H1 (cell line): ENCODE measurements at regions not wholly inside any gene's neighbourhood (a gene's known extent, or its start where the extent isn't known, plus 50 kb on each side); places are given as distances from the start of the nearest gene placed in this dataset.
A peak's percentile ranks its signal among the peaks of the same experiment; 100 is the strongest.

ENCODE experiments used
- CTCF ChIA-PET: fragments of 300-600 bp; sonication (Branson Sonifier 250); formaldehyde crosslinking; loops from one replicate; lab custom pipeline; 2021; ENCODE audit not compliant: partially characterized antibody; lab: Charles Lee
- POLR2A ChIA-PET: fragments of 300-600 bp; sonication (Branson Sonifier 250); formaldehyde crosslinking; loops from one replicate; lab custom pipeline; 2021; ENCODE audit warnings: inconsistent platforms; ENCODE audit not compliant: partially characterized antibody; lab: Charles Lee
- DNase-seq, 2 experiments: peaks; one replicate each; pipeline versions ENCODE4 v3.0.0 to v3.0.0-alpha.2; 2010 to 2022; ENCODE audit warnings: low spot score in 2 of 2, low read depth in 1 of 2, mixed read lengths in 1 of 2
- FAIRE-seq: peaks from 2 replicates; lab custom pipeline; 2011; peaks lifted over from hg19 to GRCh38; lab: Jason Lieb, UNC
- H2AFZ ChIP-seq: 2 replicates; pipeline ENCODE4 v1.8.1; 2012; ENCODE audit warnings: low read length, inconsistent platforms
- H2AK5ac ChIP-seq: 2 replicates; pipeline ENCODE4 v1.6.1; 2013; ENCODE audit warnings: low read depth, low read length
- H2BK120ac ChIP-seq: replicated peaks from 2 replicates; pipeline ENCODE3; 2013; ENCODE audit warnings: low read depth, low read length, inconsistent platforms
- H2BK12ac ChIP-seq: 2 replicates; pipeline ENCODE4 v1.6.1; 2013; ENCODE audit warnings: low read depth, low read length
- H2BK15ac ChIP-seq: 2 replicates; pipeline ENCODE4 v1.6.1; 2013; ENCODE audit warnings: low read length
- H2BK20ac ChIP-seq: 2 replicates; pipeline ENCODE4 v1.6.1; 2013; ENCODE audit warnings: low read length
- H2BK5ac ChIP-seq: 2 replicates; pipeline ENCODE4 v1.6.1; 2013; ENCODE audit warnings: low read depth, low read length
- H3K14ac ChIP-seq: 2 replicates; pipeline ENCODE4 v1.6.1; 2013; ENCODE audit warnings: inconsistent platforms; ENCODE audit not compliant: insufficient read length
- H3K18ac ChIP-seq: 2 replicates; pipeline ENCODE4 v1.6.1; 2013; ENCODE audit warnings: low read length; ENCODE audit errors: extremely low read depth
- H3K23ac ChIP-seq: 2 replicates; pipeline ENCODE4 v1.6.1; 2013; ENCODE audit warnings: inconsistent platforms; ENCODE audit not compliant: insufficient read length
- H3K23me2 ChIP-seq: 2 replicates; pipeline ENCODE4 v1.6.1; 2013; ENCODE audit warnings: low read depth, low read length
- H3K27ac ChIP-seq: 2 replicates; pipeline ENCODE4 v1.6.1; 2011; ENCODE audit warnings: low read depth, low read length, inconsistent platforms
- H3K27me3 ChIP-seq, 4 experiments: replicated peaks in 1 of 4; 1 replicate in 1 of 4; 2 replicates in 3 of 4; pipeline versions ENCODE4 v1.6.1 to v1.8.1; 2011 to 2013; ENCODE audit warnings: low read length in 3 of 4, mild to moderate bottlenecking in 3 of 4, inconsistent platforms in 2 of 4, mixed read lengths in 2 of 4, moderate library complexity in 1 of 4; ENCODE audit not compliant: control insufficient read depth in 3 of 4, insufficient read depth in 3 of 4; ENCODE audit errors: extremely low read depth in 1 of 4
- H3K36me3 ChIP-seq, 4 experiments: 2 replicates each; pipeline versions ENCODE4 v1.6.1 to v1.8.1; 2011 to 2013; ENCODE audit warnings: mild to moderate bottlenecking in 4 of 4, low read length in 3 of 4, moderate library complexity in 2 of 4, control low read depth in 1 of 4, inconsistent platforms in 1 of 4; ENCODE audit not compliant: insufficient read depth in 4 of 4, control insufficient read depth in 2 of 4
- H3K4ac ChIP-seq: replicated peaks from 2 replicates; pipeline ENCODE3; 2013; ENCODE audit warnings: low read length, low read depth, mixed read lengths, inconsistent platforms; ENCODE audit not compliant: insufficient read length
- H3K4me1 ChIP-seq, 4 experiments: replicated peaks in 1 of 4; 1 replicate in 1 of 4; 2 replicates in 3 of 4; pipeline versions ENCODE4 v1.6.1 to v1.8.1; 2011 to 2013; ENCODE audit warnings: low read length in 3 of 4, inconsistent platforms in 2 of 4, mixed read lengths in 1 of 4; ENCODE audit not compliant: insufficient read depth in 4 of 4, control insufficient read depth in 3 of 4
- H3K4me2 ChIP-seq, 2 experiments: 2 replicates each; pipeline versions ENCODE4 v1.6.1 to v1.8.1; 2011 to 2013; ENCODE audit warnings: low read depth in 2 of 2, low read length in 2 of 2, control low read depth in 1 of 2, inconsistent platforms in 1 of 2, mild to moderate bottlenecking in 1 of 2; ENCODE audit not compliant: insufficient read depth in 1 of 2
- H3K4me3 ChIP-seq, 4 experiments: fragments of 200-600, 300-600 bp in 1 of 4; sonication (generic), shearing (Covaris generic), sonication (Bioruptor Twin) in 1 of 4; 2 replicates each; pipeline versions ENCODE4 v1.5.1 to v1.8.1; 2011 to 2016; ENCODE audit warnings: low read length in 4 of 4, low read depth in 3 of 4, control low read depth in 2 of 4, inconsistent platforms in 2 of 4, mild to moderate bottlenecking in 2 of 4, mixed read lengths in 1 of 4, moderate library complexity in 1 of 4; ENCODE audit not compliant: insufficient read depth in 2 of 4; ENCODE audit errors: extremely low read depth in 1 of 4
- H3K56ac ChIP-seq: replicated peaks from 2 replicates; pipeline ENCODE3; 2013; ENCODE audit warnings: low read depth, mild to moderate bottlenecking, mixed read lengths, low read length, inconsistent platforms; ENCODE audit not compliant: insufficient read length
- H3K79me1 ChIP-seq: 2 replicates; pipeline ENCODE4 v1.6.1; 2013; ENCODE audit warnings: low read depth, low read length, control low read depth
- H3K79me2 ChIP-seq, 2 experiments: 2 replicates each; pipeline versions ENCODE4 v1.6.1 to v1.8.1; 2012 to 2013; ENCODE audit warnings: low read length in 2 of 2, mild to moderate bottlenecking in 2 of 2, inconsistent platforms in 1 of 2; ENCODE audit not compliant: insufficient read depth in 2 of 2, control insufficient read depth in 1 of 2
- H3K9ac ChIP-seq, 4 experiments: replicated peaks in 1 of 4; 1 replicate in 1 of 4; 2 replicates in 3 of 4; pipeline versions ENCODE4 v1.6.1 to v1.8.1; 2011 to 2013; ENCODE audit warnings: low read depth in 3 of 4, low read length in 3 of 4, control low read depth in 2 of 4, mild to moderate bottlenecking in 2 of 4, moderate library complexity in 2 of 4, inconsistent platforms in 1 of 4; ENCODE audit errors: extremely low read depth in 1 of 4
- H3K9me3 ChIP-seq, 2 experiments: 2 replicates each; pipeline versions ENCODE4 v1.6.1 to v1.8.1; 2012 to 2013; ENCODE audit warnings: mild to moderate bottlenecking in 2 of 2, moderate library complexity in 2 of 2, control low read depth in 1 of 2, inconsistent platforms in 1 of 2, low read depth in 1 of 2, low read length in 1 of 2, mixed read lengths in 1 of 2; ENCODE audit not compliant: insufficient read depth in 2 of 2
- H4K20me1 ChIP-seq, 2 experiments: replicated peaks in 1 of 2; 2 replicates each; pipeline versions ENCODE3 to v1.8.1; 2011 to 2013; ENCODE audit warnings: inconsistent platforms in 2 of 2, low read length in 2 of 2, mild to moderate bottlenecking in 1 of 2; ENCODE audit not compliant: insufficient read depth in 2 of 2, control insufficient read depth in 1 of 2
- H4K5ac ChIP-seq: 2 replicates; pipeline ENCODE4 v1.6.1; 2013; ENCODE audit warnings: low read length, low read depth, mixed read lengths, inconsistent platforms; ENCODE audit not compliant: insufficient read length
- H4K8ac ChIP-seq: 2 replicates; pipeline ENCODE4 v1.8.0; 2013; ENCODE audit warnings: mild to moderate bottlenecking, moderate library complexity, low read length, inconsistent platforms; ENCODE audit not compliant: insufficient read depth; ENCODE audit errors: extremely low read depth
- H4K91ac ChIP-seq: replicated peaks from 2 replicates; pipeline ENCODE3; 2013; ENCODE audit warnings: low read length, mixed read lengths, inconsistent platforms; ENCODE audit not compliant: insufficient read length
- EZH2 ChIP-seq: fragments of 200-600 bp; sonication (generic); IDR thresholded peaks from 2 replicates; pipeline ENCODE4 v1.7.1; 2012; ENCODE audit warnings: low read depth, mild to moderate bottlenecking, moderate library complexity, low read length, inconsistent platforms; ENCODE audit not compliant: severe bottlenecking
- SUZ12 ChIP-seq: fragments of 200-600 bp; sonication (generic); IDR thresholded peaks from 2 replicates; pipeline ENCODE4 v1.6.1; 2012; ENCODE audit warnings: mild to moderate bottlenecking, inconsistent platforms, low read length, moderate library complexity, mixed read lengths
- TAF7 ChIP-seq: optimal IDR thresholded peaks from 2 replicates; pipeline ENCODE3; 2011; ENCODE audit warnings: low read depth, mild to moderate bottlenecking, inconsistent platforms, low read length, moderate library complexity, borderline replicate concordance
- WGBS, 2 experiments: shearing (Covaris generic) in 1 of 2; methylation state at CpG; one replicate each; pipeline versions ENCODE4 v1.1.6 to v1.1.7; 2013 to 2015; ENCODE audit warnings: low lambda C conversion rate in 2 of 2, mixed read lengths in 2 of 2, inconsistent platforms in 1 of 2, low coverage in 1 of 2, missing lambda C conversion rate in 1 of 2; ENCODE audit not compliant: insufficient replicate concordance in 2 of 2, insufficient coverage in 1 of 2, insufficient read length in 1 of 2; ENCODE audit errors: extremely low coverage in 1 of 2, missing lambda C conversion rate in 1 of 2; 5-methylcytosine and 5-hydroxymethylcytosine counted together

DNA sequence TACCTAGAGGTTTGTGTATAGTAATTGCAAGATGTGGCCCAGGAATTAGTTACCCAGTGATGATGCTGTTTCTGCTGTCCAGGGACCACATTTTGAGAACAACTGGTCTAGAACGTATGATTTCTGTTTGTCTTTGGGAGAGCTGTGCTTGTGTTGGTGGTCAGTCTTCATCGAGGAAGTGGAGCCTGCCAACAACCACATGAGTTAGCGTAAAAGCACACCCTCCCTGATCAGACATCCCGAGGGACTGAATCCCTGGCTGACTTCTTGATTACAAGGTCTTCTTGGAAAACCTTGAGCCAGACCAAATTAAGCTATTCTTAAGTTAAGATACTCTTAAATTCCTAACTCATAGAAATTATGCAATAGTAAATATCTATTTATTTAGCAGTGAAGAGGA lies 81.7 kb upstream of the ZPLD1 start:
- Histone ChIP-seq H3K4me3 (no peak overlapping the region), H3K27me3 (no peaks in the 10 kb centered on the region), H2BK12ac (no peak overlapping the region), H2BK5ac (no peak overlapping the region), H2AK5ac (no peak overlapping the region), H3K4me1 (no peaks in the 10 kb centered on the region), H2BK120ac (no peak overlapping the region), H4K8ac (no peak overlapping the region), H3K9ac (no peak overlapping the region), H3K4me2 (no peak overlapping the region), H4K5ac (no peak overlapping the region), H3K23ac (no peak overlapping the region), H3K18ac (no peak overlapping the region), H3K14ac (no peak overlapping the region), H3K9me3 (no peaks in the 10 kb centered on the region), H4K91ac (no peak overlapping the region), H3K36me3 (no peaks in the 10 kb centered on the region), H2BK20ac (no peak overlapping the region), H2BK15ac (no peak overlapping the region), H3K79me2 (no peaks in the 10 kb centered on the region), H3K79me1 (no peaks in the 10 kb centered on the region), H4K20me1 (no peaks in the 10 kb centered on the region), H3K27ac (no peak overlapping the region), H2AFZ (0 out of 2 replicates have a peak overlapping the region, but pooled peaks have one; percentile 23), H3K23me2 (no peaks in the 10 kb centered on the region), H3K56ac (no peak overlapping the region), H3K4ac (no peak overlapping the region)
- POLR2A ChIA-PET, result no interaction called here
- TF ChIP-seq TAF7 (no peak), SUZ12 (no peak), EZH2 (no peak)
- FAIRE-seq (no peak), DNase-seq (no peak)
- CTCF ChIA-PET, result interaction anchor here (0.8 kb wide), 1 partner anchor 118 kb away, joined by 3 read pairs; no protein-coding TSS in a partner anchor
- WGBS, 2 experiments, result 92% methylated on average over 4 of the region's 4 CpGs; no CpG with 5 or more reads in 1 of the 2 experiments
